NT2/D1 (cell line): ENCODE measurements at regions not wholly inside any gene's neighbourhood (a gene's known extent, or its start where the extent isn't known, plus 50 kb on each side); places are given as distances from the start of the nearest gene placed in this dataset.

ENCODE experiments used
- SUZ12 ChIP-seq: IDR thresholded peaks from 2 replicates; pipeline ENCODE4 v1.6.1; 2011; ENCODE audit not compliant: insufficient read length, insufficient read depth; ENCODE audit errors: extremely low read depth
- YY1 ChIP-seq: IDR thresholded peaks from 2 replicates; pipeline ENCODE4 v1.6.1; 2011; ENCODE audit not compliant: insufficient read length, insufficient read depth
- ZNF274 ChIP-seq: IDR thresholded peaks from 2 replicates; pipeline ENCODE4 v1.6.1; 2011; ENCODE audit warnings: mild to moderate bottlenecking, low read depth, low read length

DNA sequence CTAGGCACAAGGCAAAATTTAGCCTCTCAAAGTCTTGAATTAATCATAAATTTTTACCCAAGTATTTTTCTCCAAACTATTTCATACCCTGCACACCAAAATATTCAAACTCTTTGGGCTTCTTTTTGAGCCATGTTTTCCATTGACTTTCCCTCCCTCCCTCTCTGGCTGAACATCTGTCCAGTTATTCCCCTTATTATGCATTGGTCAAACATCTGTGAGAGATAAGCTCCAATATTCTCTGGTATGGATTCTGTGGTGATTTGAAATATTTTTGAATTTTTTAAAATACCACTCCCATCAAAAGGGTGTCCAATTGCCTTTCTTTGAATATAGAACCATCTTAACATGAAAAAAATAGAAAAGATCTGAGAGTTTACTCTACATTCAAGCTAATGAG lies 244.2 kb downstream of the RFPL4B start:
- TF ChIP-seq ZNF274 (no peak), SUZ12 (no peak), YY1 (no peak)
